HCT116 (cell line): ENCODE measurements at regions not wholly inside any gene's neighbourhood (a gene's known extent, or its start where the extent isn't known, plus 50 kb on each side); places are given as distances from the start of the nearest gene placed in this dataset.

Experiments used
- ATAC-seq: fragments of 200-7000 bp; cut with Tn5 transposase; 2 replicates; pipeline ENCODE4 v1.9.1; 2020; ENCODE audit warnings: mild to moderate bottlenecking, moderate library complexity
- BruUV-seq: library from RNA; stranded (reverse); fragments of 400-500 nt; replicated peaks from 2 replicates; lab custom pipeline; 2021; lab: Mats Ljungman, UMichigan
- CTCF ChIA-PET: fragments of 300-600 bp; sonication (Branson Sonifier 250); formaldehyde crosslinking; loops from one replicate; lab custom pipeline; 2021; ENCODE audit warnings: antibody characterized with exemption; lab: Charles Lee
- POLR2A ChIA-PET: fragments of 300-600, 350-600 bp; sonication (Branson Sonifier 250); formaldehyde crosslinking; loops from one replicate; lab custom pipeline; 2021; ENCODE audit warnings: antibody characterized with exemption; lab: Charles Lee
- RAD21 ChIA-PET, 2 experiments: fragments of 300-600 bp; sonication (Branson Sonifier 250); formaldehyde crosslinking; loops; one replicate each; lab custom pipeline; 2023; ENCODE audit warnings: low total read pairs in 2 of 2; ENCODE audit not compliant: uncharacterized antibody in 2 of 2, unreplicated experiment in 2 of 2, low non-redundant PET in 1 of 2; lab: Charles Lee
- DNase-seq: peaks from one replicate; pipeline ENCODE4 v3.0.0-alpha.2; 2010; ENCODE audit warnings: low read depth, low spot score
- H2AFZ ChIP-seq: fragments of 200-600 bp; shearing (Covaris generic), sonication (generic); 2 replicates; pipeline ENCODE4 v1.6.1; 2017; ENCODE audit warnings: low read depth, mixed run types, mixed read lengths, antibody characterized with exemption, low read length; ENCODE audit not compliant: poor library complexity, severe bottlenecking
- H3K27ac ChIP-seq: 2 replicates; pipeline ENCODE4 v1.5.1; 2012; ENCODE audit warnings: low read depth, low read length
- H3K27me3 ChIP-seq: fragments of 200-600 bp; sonication (generic); 2 replicates; pipeline ENCODE4 v1.6.1; 2016; ENCODE audit warnings: mixed run types, low read length, mixed read lengths; ENCODE audit not compliant: insufficient read depth
- H3K36me3 ChIP-seq, 2 experiments: fragments of 200-500 bp in 1 of 2; fragments of 200-600 bp in 1 of 2; sonication (Bioruptor generic) in 1 of 2; sonication (generic) in 1 of 2; 2 replicates each; pipeline versions ENCODE4 v1.5.1 to v1.6.1; 2014 to 2016; ENCODE audit warnings: low read length in 2 of 2, inconsistent platforms in 1 of 2, mixed read lengths in 1 of 2, mixed run types in 1 of 2; ENCODE audit not compliant: insufficient read depth in 2 of 2, control insufficient read depth in 1 of 2
- H3K4me1 ChIP-seq, 2 experiments: fragments of 200-600 bp in 1 of 2; sonication (generic) in 1 of 2; 2 replicates each; pipeline versions ENCODE4 v1.5.1 to v1.6.1; 2012 to 2017; ENCODE audit warnings: low read length in 2 of 2, inconsistent platforms in 1 of 2, mild to moderate bottlenecking in 1 of 2, mixed read lengths in 1 of 2, mixed run types in 1 of 2, moderate library complexity in 1 of 2; ENCODE audit not compliant: insufficient read depth in 2 of 2, control insufficient read depth in 1 of 2
- H3K4me2 ChIP-seq: fragments of 200-600 bp; sonication (generic); 2 replicates; pipeline ENCODE4 v1.6.1; 2017; ENCODE audit warnings: mixed run types, low read length, mixed read lengths
- H3K4me3 ChIP-seq, 2 experiments: fragments of 200-600 bp in 1 of 2; sonication (generic) in 1 of 2; replicated peaks in 1 of 2; 2 replicates each; pipeline ENCODE4 v1.5.1; 2011 to 2016; ENCODE audit warnings: low read length in 2 of 2, control low read depth in 1 of 2, low read depth in 1 of 2, mild to moderate bottlenecking in 1 of 2, mixed read lengths in 1 of 2, mixed run types in 1 of 2
- H3K79me2 ChIP-seq: fragments of 200-600 bp; sonication (generic); 2 replicates; pipeline ENCODE4 v1.6.1; 2017; ENCODE audit warnings: mild to moderate bottlenecking, mixed run types, low read length, moderate library complexity, mixed read lengths; ENCODE audit not compliant: insufficient read depth
- H3K9ac ChIP-seq: fragments of 200-600 bp; sonication (generic); 2 replicates; pipeline ENCODE4 v1.6.1; 2016; ENCODE audit warnings: low read length, mixed read lengths
- H3K9me2 ChIP-seq: fragments of 200-600 bp; sonication (generic), shearing (Covaris generic); 2 replicates; pipeline ENCODE4 v1.6.1; 2017; ENCODE audit warnings: mixed run types, mild to moderate bottlenecking, moderate library complexity; ENCODE audit not compliant: insufficient read depth
- H3K9me3 ChIP-seq, 2 experiments: fragments of 200-500 bp in 1 of 2; fragments of 200-600 bp in 1 of 2; sonication (Bioruptor generic) in 1 of 2; sonication (generic) in 1 of 2; 2 replicates each; pipeline ENCODE4 v1.6.1; 2014 to 2017; ENCODE audit warnings: low read length in 2 of 2, mixed read lengths in 2 of 2, inconsistent platforms in 1 of 2, low read depth in 1 of 2, mild to moderate bottlenecking in 1 of 2, mixed run types in 1 of 2, moderate library complexity in 1 of 2; ENCODE audit not compliant: control insufficient read depth in 1 of 2, insufficient read depth in 1 of 2
- H4K20me1 ChIP-seq: fragments of 200-600 bp; sonication (generic), shearing (Covaris generic); 2 replicates; pipeline ENCODE4 v1.6.1; 2017; ENCODE audit warnings: mixed run types, mild to moderate bottlenecking, moderate library complexity; ENCODE audit not compliant: insufficient read depth
- CEBPB ChIP-seq: IDR thresholded peaks from 2 replicates; pipeline ENCODE4 v1.6.1; 2012; ENCODE audit warnings: low read depth
- ELF1 ChIP-seq: IDR thresholded peaks from 2 replicates; pipeline ENCODE4 v1.6.1; 2012; ENCODE audit warnings: low read depth, borderline replicate concordance
- EZH2 ChIP-seq: fragments of 200-600 bp; sonication (generic); IDR thresholded peaks from 2 replicates; pipeline ENCODE4 v1.6.1; 2017; ENCODE audit warnings: antibody characterized with exemption, mixed run types
- FOSL1 ChIP-seq: IDR thresholded peaks from 2 replicates; pipeline ENCODE4 v1.6.1; 2012; ENCODE audit warnings: low read depth
- JUND ChIP-seq: IDR thresholded peaks from 2 replicates; pipeline ENCODE4 v1.6.1; 2012
- POLR2AphosphoS5 ChIP-seq: IDR thresholded peaks from 2 replicates; pipeline ENCODE4 v1.6.1; 2011; ENCODE audit warnings: mild to moderate bottlenecking, low read depth, low read length, moderate library complexity
- RAD21 ChIP-seq: IDR thresholded peaks from 2 replicates; pipeline ENCODE4 v1.6.1; 2012; ENCODE audit warnings: low read depth, mild to moderate bottlenecking
- SIN3A ChIP-seq: IDR thresholded peaks from 2 replicates; pipeline ENCODE4 v1.6.1; 2012; ENCODE audit warnings: low read depth
- SP1 ChIP-seq: IDR thresholded peaks from 2 replicates; pipeline ENCODE4 v1.6.1; 2012; ENCODE audit warnings: low read depth
- SRF ChIP-seq: IDR thresholded peaks from 2 replicates; pipeline ENCODE4 v1.6.1; 2012; ENCODE audit warnings: low read depth
- TCF7L2 ChIP-seq: IDR thresholded peaks from 2 replicates; pipeline ENCODE4 v1.7.0; 2011; ENCODE audit warnings: borderline replicate concordance, inconsistent platforms; ENCODE audit not compliant: insufficient read depth, insufficient read length; ENCODE audit errors: extremely low read depth
- ZFX ChIP-seq: fragments of 450-650 bp; IDR thresholded peaks from 2 replicates; pipeline ENCODE4 v1.6.1; 2017
- ZNF274 ChIP-seq: fragments of 200-500 bp; sonication (Bioruptor generic); IDR thresholded peaks from 2 replicates; pipeline ENCODE4 v1.6.1; 2014; ENCODE audit warnings: mild to moderate bottlenecking, low read depth, low read length, inconsistent platforms
- intact Hi-C: fragments of 100-400 bp; cut with micrococcal nuclease; formaldehyde crosslinking; loops from 2 replicates; pipeline ENCODE4 v1.10.0; 2022
- TF ChIP-seq, protein P1 (sequence below): IDR thresholded peaks from 2 replicates; pipeline ENCODE4 v1.6.1; 2011; ENCODE audit warnings: mild to moderate bottlenecking, low read length, moderate library complexity; ENCODE audit not compliant: insufficient replicate concordance; ENCODE audit errors: extremely low read depth
- TF ChIP-seq, protein P2 (sequence below), 3 experiments: fragments of 200-600 bp in 1 of 3; sonication (generic) in 1 of 3; IDR thresholded peaks in 2 of 3; conservative IDR thresholded peaks in 1 of 3; 2 replicates each; pipeline ENCODE4 v1.5.1; 2012 to 2017; ENCODE audit warnings: low read depth in 2 of 3, low read length in 2 of 3, antibody characterized with exemption in 1 of 3, borderline replicate concordance in 1 of 3, control low read depth in 1 of 3, mild to moderate bottlenecking in 1 of 3, mixed read lengths in 1 of 3, mixed run types in 1 of 3, moderate library complexity in 1 of 3; ENCODE audit not compliant: insufficient read depth in 1 of 3
- TF ChIP-seq, protein P3 (sequence below): IDR thresholded peaks from 2 replicates; pipeline ENCODE4 v1.6.1; 2012
- TF ChIP-seq, protein P4 (sequence below): IDR thresholded peaks from 2 replicates; pipeline ENCODE4 v1.6.1; 2012

DNA sequence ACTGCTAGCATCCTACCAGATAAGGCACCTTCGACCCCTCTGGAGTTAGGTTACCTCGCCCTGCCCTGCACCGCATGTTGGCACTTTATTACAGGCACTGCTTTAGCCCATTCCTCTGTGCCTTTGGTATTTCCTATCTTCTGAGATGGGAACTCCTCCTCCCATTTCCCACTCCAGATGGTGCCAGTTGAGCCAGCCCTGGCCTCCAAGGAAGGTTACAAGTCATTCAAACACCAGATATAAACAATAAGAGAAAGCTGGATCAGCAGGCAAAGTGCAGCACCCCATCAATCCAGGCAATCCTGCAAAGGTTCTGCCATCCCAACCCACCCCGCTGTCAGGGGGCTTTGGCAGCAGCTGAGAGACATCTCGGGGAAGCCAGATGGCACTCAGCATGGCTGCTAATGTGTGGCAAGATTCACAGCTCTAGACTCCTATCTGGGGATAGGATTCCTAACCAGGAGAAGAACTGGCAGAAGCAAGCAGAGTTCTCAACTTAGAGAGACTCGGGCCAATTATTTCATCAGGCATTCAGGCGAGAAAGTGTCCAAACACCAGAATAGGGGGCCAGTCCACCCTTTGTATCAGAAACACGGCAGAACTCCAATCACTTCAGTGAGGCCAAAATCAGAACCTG is 113.0 kb downstream of the COPRS start:
- H3K9ac ChIP-seq: no peak overlapping the region
- H3K4me3 ChIP-seq: no peak overlapping the region
- no peak for TF ChIP-seq JUND
- TF ChIP-seq ELF1: no peak
- no peaks in the 10 kb centered on the region for H3K4me1 ChIP-seq
- DNase-seq (no peak), ATAC-seq (no peak)
- ChIA-PET RAD21 (no interaction called here), CTCF (no interaction called here), POLR2A (no interaction called here)
- no peak overlapping the region for H3K4me2 ChIP-seq
- no peaks in the 10 kb centered on the region for H3K27me3 ChIP-seq
- intact Hi-C loops: no loop called here
- H3K36me3 ChIP-seq: no peaks in the 10 kb centered on the region
- no peak overlapping the region for H3K27ac ChIP-seq
- no peaks in the 10 kb centered on the region for H3K79me2 ChIP-seq
- no peak overlapping the region for H2AFZ ChIP-seq
- no TSS peak for BruUV-seq
- no peaks in the 10 kb centered on the region for H4K20me1 ChIP-seq
- H3K9me3 ChIP-seq: no peaks in the 10 kb centered on the region
- H3K9me2 ChIP-seq: no peaks in the 10 kb centered on the region

DNA sequence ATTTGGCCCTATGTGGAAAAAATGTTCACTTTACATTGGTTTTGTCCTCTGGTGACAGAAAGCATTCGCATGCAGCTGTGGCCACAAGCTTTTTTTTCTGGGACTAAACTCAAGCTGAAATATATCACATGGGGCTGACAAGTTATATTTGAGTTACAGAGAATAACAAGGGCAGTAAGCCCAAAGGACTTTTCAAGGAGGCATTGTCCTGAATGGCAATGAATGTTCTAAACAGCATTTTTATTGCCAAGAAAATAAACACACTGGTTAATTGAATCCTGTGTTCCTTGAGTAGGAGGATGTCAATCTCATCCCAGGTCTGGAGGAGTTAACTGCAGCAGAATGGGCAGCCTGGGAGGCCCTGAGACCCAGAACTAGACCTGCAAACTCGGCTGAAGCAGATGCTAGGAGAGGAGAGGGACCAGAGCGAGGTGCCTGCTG is 114.5 kb downstream of the COPRS start:
- no peaks in the 10 kb centered on the region for H3K27me3 ChIP-seq
- ATAC-seq: no peak
- no peak overlapping the region for H2AFZ ChIP-seq
- ChIA-PET POLR2A (no interaction called here), CTCF (no interaction called here)
- no peaks in the 10 kb centered on the region for H3K9me3 ChIP-seq
- H3K79me2 ChIP-seq: no peaks in the 10 kb centered on the region
- no peaks in the 10 kb centered on the region for H3K9me2 ChIP-seq
- H3K4me3 ChIP-seq: no peak overlapping the region
- no peak overlapping the region for H3K27ac ChIP-seq
- no TSS peak for BruUV-seq
- H3K4me1 ChIP-seq: no peaks in the 10 kb centered on the region
- no peak overlapping the region for H3K9ac ChIP-seq
- H4K20me1 ChIP-seq: no peaks in the 10 kb centered on the region
- H3K36me3 ChIP-seq: no peaks in the 10 kb centered on the region
- H3K4me2 ChIP-seq: no peak overlapping the region
- TF ChIP-seq, protein P1, sequence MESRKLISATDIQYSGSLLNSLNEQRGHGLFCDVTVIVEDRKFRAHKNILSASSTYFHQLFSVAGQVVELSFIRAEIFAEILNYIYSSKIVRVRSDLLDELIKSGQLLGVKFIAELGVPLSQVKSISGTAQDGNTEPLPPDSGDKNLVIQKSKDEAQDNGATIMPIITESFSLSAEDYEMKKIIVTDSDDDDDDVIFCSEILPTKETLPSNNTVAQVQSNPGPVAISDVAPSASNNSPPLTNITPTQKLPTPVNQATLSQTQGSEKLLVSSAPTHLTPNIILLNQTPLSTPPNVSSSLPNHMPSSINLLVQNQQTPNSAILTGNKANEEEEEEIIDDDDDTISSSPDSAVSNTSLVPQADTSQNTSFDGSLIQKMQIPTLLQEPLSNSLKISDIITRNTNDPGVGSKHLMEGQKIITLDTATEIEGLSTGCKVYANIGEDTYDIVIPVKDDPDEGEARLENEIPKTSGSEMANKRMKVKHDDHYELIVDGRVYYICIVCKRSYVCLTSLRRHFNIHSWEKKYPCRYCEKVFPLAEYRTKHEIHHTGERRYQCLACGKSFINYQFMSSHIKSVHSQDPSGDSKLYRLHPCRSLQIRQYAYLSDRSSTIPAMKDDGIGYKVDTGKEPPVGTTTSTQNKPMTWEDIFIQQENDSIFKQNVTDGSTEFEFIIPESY: no peak
- TF ChIP-seq FOSL1 (no peak), ELF1 (no peak), POLR2AphosphoS5 (no peak), SRF (no peak), EZH2 (no peak), SIN3A (no peak), CEBPB (no peak), RAD21 (no peak), JUND (no peak), SP1 (no peak), ZNF274 (no peak), ZFX (no peak), TCF7L2 (no peak)
- TF ChIP-seq, protein P2, sequence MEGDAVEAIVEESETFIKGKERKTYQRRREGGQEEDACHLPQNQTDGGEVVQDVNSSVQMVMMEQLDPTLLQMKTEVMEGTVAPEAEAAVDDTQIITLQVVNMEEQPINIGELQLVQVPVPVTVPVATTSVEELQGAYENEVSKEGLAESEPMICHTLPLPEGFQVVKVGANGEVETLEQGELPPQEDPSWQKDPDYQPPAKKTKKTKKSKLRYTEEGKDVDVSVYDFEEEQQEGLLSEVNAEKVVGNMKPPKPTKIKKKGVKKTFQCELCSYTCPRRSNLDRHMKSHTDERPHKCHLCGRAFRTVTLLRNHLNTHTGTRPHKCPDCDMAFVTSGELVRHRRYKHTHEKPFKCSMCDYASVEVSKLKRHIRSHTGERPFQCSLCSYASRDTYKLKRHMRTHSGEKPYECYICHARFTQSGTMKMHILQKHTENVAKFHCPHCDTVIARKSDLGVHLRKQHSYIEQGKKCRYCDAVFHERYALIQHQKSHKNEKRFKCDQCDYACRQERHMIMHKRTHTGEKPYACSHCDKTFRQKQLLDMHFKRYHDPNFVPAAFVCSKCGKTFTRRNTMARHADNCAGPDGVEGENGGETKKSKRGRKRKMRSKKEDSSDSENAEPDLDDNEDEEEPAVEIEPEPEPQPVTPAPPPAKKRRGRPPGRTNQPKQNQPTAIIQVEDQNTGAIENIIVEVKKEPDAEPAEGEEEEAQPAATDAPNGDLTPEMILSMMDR (IDR thresholded peaks at IDR 0.05 in 2 of 3, conservative IDR thresholded peaks at IDR 0.05 in 1 of 3; ENCODE audit: borderline replicate concordance in 1 of 3, insufficient read depth in 1 of 3, low read depth in 2 of 3, low read length in 2 of 3): no peak
- TF ChIP-seq, protein P3, sequence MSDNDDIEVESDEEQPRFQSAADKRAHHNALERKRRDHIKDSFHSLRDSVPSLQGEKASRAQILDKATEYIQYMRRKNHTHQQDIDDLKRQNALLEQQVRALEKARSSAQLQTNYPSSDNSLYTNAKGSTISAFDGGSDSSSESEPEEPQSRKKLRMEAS: no peak
- TF ChIP-seq, protein P4, sequence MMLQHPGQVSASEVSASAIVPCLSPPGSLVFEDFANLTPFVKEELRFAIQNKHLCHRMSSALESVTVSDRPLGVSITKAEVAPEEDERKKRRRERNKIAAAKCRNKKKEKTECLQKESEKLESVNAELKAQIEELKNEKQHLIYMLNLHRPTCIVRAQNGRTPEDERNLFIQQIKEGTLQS: no peak
- TF ChIP-seq, all 23 proteins: peak for 0
- RAD21 ChIA-PET: no interaction called here
- DNase-seq: no peak
- intact Hi-C loops: no loop called here
